Astrocyte (in vitro differentiated cells and primary cell): ENCODE measurements at regions not wholly inside any gene's neighbourhood (a gene's known extent, or its start where the extent isn't known, plus 50 kb on each side); places are given as distances from the start of the nearest gene placed in this dataset.

Experiments used
- DNase-seq: peaks from one replicate; pipeline ENCODE4 v3.0.0-alpha.2; 2010; ENCODE audit warnings: low read depth
- FAIRE-seq: peaks from 2 replicates; lab custom pipeline; 2011; peaks lifted over from hg19 to GRCh38; lab: Jason Lieb, UNC
- H2AFZ ChIP-seq: 2 replicates; pipeline ENCODE4 v1.6.0; 2012; ENCODE audit warnings: low read depth, low read length, inconsistent platforms
- H3K27ac ChIP-seq: 2 replicates; pipeline ENCODE4 v1.5.1; 2011; ENCODE audit warnings: low read depth, low read length, inconsistent platforms
- H3K27me3 ChIP-seq: 2 replicates; pipeline ENCODE4 v1.6.0; 2011; ENCODE audit warnings: low read length, inconsistent platforms; ENCODE audit not compliant: insufficient read depth
- H3K36me3 ChIP-seq: 2 replicates; pipeline ENCODE4 v1.5.1; 2011; ENCODE audit warnings: low read length, inconsistent platforms; ENCODE audit not compliant: insufficient read depth
- H3K4me1 ChIP-seq: 2 replicates; pipeline ENCODE4 v1.5.1; 2011; ENCODE audit warnings: low read length, inconsistent platforms; ENCODE audit not compliant: insufficient read depth
- H3K4me2 ChIP-seq: 2 replicates; pipeline ENCODE4 v1.6.0; 2012; ENCODE audit warnings: low read length, inconsistent platforms
- H3K4me3 ChIP-seq: 2 replicates; pipeline ENCODE4 v1.5.1; 2011; ENCODE audit warnings: low read depth, mild to moderate bottlenecking, low read length, inconsistent platforms; ENCODE audit not compliant: insufficient read depth
- H3K79me2 ChIP-seq: 2 replicates; pipeline ENCODE4 v1.6.0; 2012; ENCODE audit warnings: mild to moderate bottlenecking, low read length, inconsistent platforms; ENCODE audit not compliant: insufficient read depth
- H3K9ac ChIP-seq: 2 replicates; pipeline ENCODE4 v1.6.0; 2012; ENCODE audit warnings: mild to moderate bottlenecking, low read length, inconsistent platforms
- H3K9me3 ChIP-seq: 2 replicates; pipeline ENCODE4 v1.5.1; 2012; ENCODE audit warnings: low read depth, mild to moderate bottlenecking, low read length, inconsistent platforms; ENCODE audit not compliant: insufficient read depth
- H4K20me1 ChIP-seq: 2 replicates; pipeline ENCODE4 v1.6.0; 2012; ENCODE audit warnings: low read length, inconsistent platforms; ENCODE audit not compliant: insufficient read depth
- H3K27ac Mint-ChIP-seq: one replicate; pipeline ENCODE4 v1.8.0; 2021; ENCODE audit warnings: mild to moderate bottlenecking, mixed read lengths; ENCODE audit not compliant: unreplicated experiment
- H3K27me3 Mint-ChIP-seq: one replicate; pipeline ENCODE4 v1.8.0; 2021; ENCODE audit warnings: low read depth, mixed read lengths; ENCODE audit not compliant: unreplicated experiment
- H3K36me3 Mint-ChIP-seq: one replicate; pipeline ENCODE4 v1.8.0; 2021; ENCODE audit warnings: low read depth, mixed read lengths; ENCODE audit not compliant: unreplicated experiment
- H3K4me1 Mint-ChIP-seq: one replicate; pipeline ENCODE4 v1.8.0; 2021; ENCODE audit warnings: low read depth, mixed read lengths; ENCODE audit not compliant: unreplicated experiment
- H3K4me3 Mint-ChIP-seq: one replicate; pipeline ENCODE4 v1.8.0; 2021; ENCODE audit warnings: mild to moderate bottlenecking, moderate library complexity, mixed read lengths; ENCODE audit not compliant: unreplicated experiment
- H3K9me3 Mint-ChIP-seq: one replicate; pipeline ENCODE4 v1.8.0; 2021; ENCODE audit warnings: mild to moderate bottlenecking, mixed read lengths; ENCODE audit not compliant: unreplicated experiment
- EZH2 ChIP-seq: IDR thresholded peaks from 2 replicates; pipeline ENCODE4 v1.6.1; 2012; ENCODE audit warnings: mild to moderate bottlenecking, low read length, inconsistent platforms; ENCODE audit not compliant: insufficient read depth
- TF ChIP-seq, protein P1 (sequence below): IDR thresholded peaks from 2 replicates; pipeline ENCODE4 v1.5.1; 2011; ENCODE audit warnings: low read depth, mild to moderate bottlenecking, inconsistent platforms, low read length, moderate library complexity; ENCODE audit not compliant: insufficient read depth

DNA sequence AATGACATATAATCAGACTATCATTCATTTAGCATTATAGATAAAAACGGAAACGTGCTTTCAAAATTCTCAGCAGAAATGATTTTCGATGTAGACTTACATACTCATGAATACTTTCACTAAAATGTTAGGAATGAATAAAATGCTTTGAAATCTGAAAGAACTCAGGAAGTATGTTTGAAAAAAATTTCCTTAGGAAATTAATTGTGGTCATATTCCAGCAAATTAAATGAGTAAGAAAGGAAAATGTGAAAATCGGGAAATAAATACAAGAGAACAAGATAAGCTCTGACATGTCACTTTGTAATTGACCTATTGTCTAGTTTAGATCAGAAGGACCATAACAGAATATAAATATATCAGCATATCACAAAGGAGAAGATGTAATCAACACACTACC, 981.0 kb upstream of the CDH2 start:
- Histone ChIP-seq H3K4me1 (peaks cover 35% of the 10 kb centered on the region), H4K20me1 (no peaks in the 10 kb centered on the region), H3K27me3 (no peaks in the 10 kb centered on the region), H3K4me3 (no peak overlapping the region), H3K27ac (peak overlapping the region; percentile 16), H3K9me3 (no peaks in the 10 kb centered on the region), H2AFZ (no peak overlapping the region), H3K9ac (no peak overlapping the region), H3K36me3 (no peaks in the 10 kb centered on the region), H3K79me2 (no peaks in the 10 kb centered on the region), H3K4me2 (no peak overlapping the region)
- H3K27me3 Mint-ChIP-seq, result no peaks in the 10 kb centered on the region
- H3K9me3 Mint-ChIP-seq, result no peaks in the 10 kb centered on the region
- DNase-seq (no peak), FAIRE-seq (no peak)
- no peak overlapping the region for H3K4me3 Mint-ChIP-seq
- TF ChIP-seq, protein P1, sequence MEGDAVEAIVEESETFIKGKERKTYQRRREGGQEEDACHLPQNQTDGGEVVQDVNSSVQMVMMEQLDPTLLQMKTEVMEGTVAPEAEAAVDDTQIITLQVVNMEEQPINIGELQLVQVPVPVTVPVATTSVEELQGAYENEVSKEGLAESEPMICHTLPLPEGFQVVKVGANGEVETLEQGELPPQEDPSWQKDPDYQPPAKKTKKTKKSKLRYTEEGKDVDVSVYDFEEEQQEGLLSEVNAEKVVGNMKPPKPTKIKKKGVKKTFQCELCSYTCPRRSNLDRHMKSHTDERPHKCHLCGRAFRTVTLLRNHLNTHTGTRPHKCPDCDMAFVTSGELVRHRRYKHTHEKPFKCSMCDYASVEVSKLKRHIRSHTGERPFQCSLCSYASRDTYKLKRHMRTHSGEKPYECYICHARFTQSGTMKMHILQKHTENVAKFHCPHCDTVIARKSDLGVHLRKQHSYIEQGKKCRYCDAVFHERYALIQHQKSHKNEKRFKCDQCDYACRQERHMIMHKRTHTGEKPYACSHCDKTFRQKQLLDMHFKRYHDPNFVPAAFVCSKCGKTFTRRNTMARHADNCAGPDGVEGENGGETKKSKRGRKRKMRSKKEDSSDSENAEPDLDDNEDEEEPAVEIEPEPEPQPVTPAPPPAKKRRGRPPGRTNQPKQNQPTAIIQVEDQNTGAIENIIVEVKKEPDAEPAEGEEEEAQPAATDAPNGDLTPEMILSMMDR, result no peak
- no peak for TF ChIP-seq EZH2
- H3K4me1 Mint-ChIP-seq, result peaks cover 48% of the 10 kb centered on the region
- H3K36me3 Mint-ChIP-seq, result no peaks in the 10 kb centered on the region
- no peak overlapping the region for H3K27ac Mint-ChIP-seq

- Mint-ChIP-seq H3K36me3 (no peaks in the 10 kb centered on the region), H3K27me3 (no peaks in the 10 kb centered on the region), H3K9me3 (no peaks in the 10 kb centered on the region), H3K27ac (peak overlapping the region; percentile 91), H3K4me1 (peaks cover 45% of the 10 kb centered on the region), H3K4me3 (peak overlapping the region; percentile 67)
- TF ChIP-seq, protein P1, result no peak
- no peak for TF ChIP-seq EZH2
- Histone ChIP-seq H3K27ac (peak overlapping the region; percentile 91), H3K4me1 (peaks cover 35% of the 10 kb centered on the region), H3K27me3 (no peaks in the 10 kb centered on the region), H3K36me3 (no peaks in the 10 kb centered on the region), H2AFZ (peak overlapping the region; percentile 9), H3K9ac (peak overlapping the region; percentile 57), H3K9me3 (no peaks in the 10 kb centered on the region), H4K20me1 (no peaks in the 10 kb centered on the region), H3K4me2 (peak overlapping the region; percentile 65), H3K79me2 (no peaks in the 10 kb centered on the region), H3K4me3 (peak overlapping the region; percentile 32)
- FAIRE-seq (no peak), DNase-seq (peak; percentile 65)
These were observed 980.3 kb upstream of the CDH2 start for GRCh38 chr18:29157057-29157780.

DNA sequence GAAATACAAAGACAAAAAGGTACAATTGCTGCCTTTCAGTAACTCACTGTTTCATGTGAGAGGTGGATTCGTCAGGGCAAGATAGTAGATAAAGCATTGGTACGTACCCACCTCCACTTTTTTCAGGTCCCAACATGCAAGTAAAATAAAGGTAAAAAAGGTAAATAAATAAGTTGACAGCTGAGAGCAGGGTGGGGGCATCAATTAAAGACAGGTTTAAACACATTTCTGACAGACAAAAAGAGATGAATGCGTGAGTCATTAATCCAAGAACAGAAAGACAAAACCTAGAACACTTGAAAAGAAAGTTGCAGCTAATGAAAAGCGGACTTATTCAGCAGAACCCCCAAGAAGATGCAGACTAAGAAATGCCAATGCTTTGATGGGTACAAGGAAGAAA, 979.6 kb upstream of the CDH2 start:
- Mint-ChIP-seq H3K27ac (peak overlapping the region; percentile 29), H3K9me3 (no peaks in the 10 kb centered on the region), H3K36me3 (no peaks in the 10 kb centered on the region), H3K27me3 (no peaks in the 10 kb centered on the region), H3K4me3 (peak overlapping the region; percentile 67), H3K4me1 (peaks cover 42% of the 10 kb centered on the region)
- TF ChIP-seq, protein P1, result no peak
- TF ChIP-seq EZH2, result no peak
- peak overlapping the region; percentile 65 for H3K4me2 ChIP-seq
- no peaks in the 10 kb centered on the region for H3K79me2 ChIP-seq
- peak overlapping the region; percentile 32 for H3K4me3 ChIP-seq
- no peaks in the 10 kb centered on the region for H3K27me3 ChIP-seq
- no peaks in the 10 kb centered on the region for H3K9me3 ChIP-seq
- peaks cover 35% of the 10 kb centered on the region for H3K4me1 ChIP-seq
- no peaks in the 10 kb centered on the region for H4K20me1 ChIP-seq
- H3K27ac ChIP-seq, result peak overlapping the region; percentile 91
- FAIRE-seq, result no peak
- H3K9ac ChIP-seq, result peak overlapping the region; percentile 57
- H2AFZ ChIP-seq, result no peak overlapping the region
- no peaks in the 10 kb centered on the region for H3K36me3 ChIP-seq
- no peak for DNase-seq
